ENCODE measurements at regions not wholly inside any gene's neighbourhood (a gene's known extent, or its start where the extent isn't known, plus 50 kb on each side); places are given as distances from the start of the nearest gene placed in this dataset.

DNA sequence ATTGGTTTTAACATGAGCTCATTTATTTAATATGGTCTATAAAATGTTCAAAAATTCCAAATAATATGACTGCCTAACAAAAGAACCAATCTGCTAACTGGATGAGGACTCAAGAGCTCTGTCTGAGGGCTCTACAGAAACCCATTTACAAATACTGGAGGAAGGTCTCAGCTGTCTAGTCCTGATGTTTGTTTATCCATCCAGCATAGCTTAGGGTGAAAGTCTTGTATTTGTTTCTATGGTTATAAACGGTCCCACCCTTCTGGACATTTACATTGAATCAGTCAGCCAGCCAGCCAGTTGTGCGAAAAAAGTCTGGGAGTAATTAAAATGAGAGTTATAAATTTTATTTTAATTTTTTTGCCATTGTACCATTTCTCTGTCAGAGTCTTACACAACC lies 220.7 kb downstream of the BMP4 start:
- no peak overlapping the region for H3K27ac ChIP-seq
- no peak overlapping the region for H3K4me3 ChIP-seq
- H3K27me3 ChIP-seq (ENCODE audit: insufficient read depth, low read depth), result no peaks in the 10 kb centered on the region
- H3F3A ChIP-seq (ENCODE audit: insufficient read depth, low read depth), result no peaks in the 10 kb centered on the region
- no peaks in the 10 kb centered on the region for H4K20me1 ChIP-seq (ENCODE audit: insufficient read depth)
- intact Hi-C loops (cut with micrococcal nuclease; ENCODE audit: unreplicated experiment), result no loop called here
- H3K79me2 ChIP-seq (ENCODE audit: low read depth), result no peaks in the 10 kb centered on the region
- ChIA-PET POLR2A (ENCODE audit: unreplicated experiment) (no interaction called here), CTCF (no interaction called here)
- H3K36me3 ChIP-seq (ENCODE audit: low read depth), result no peaks in the 10 kb centered on the region
- no peak for DNase-seq
- H3K4me1 ChIP-seq (replicated peaks; ENCODE audit: insufficient read depth), result no peaks in the 10 kb centered on the region
- no peaks in the 10 kb centered on the region for H3K9me2 ChIP-seq (ENCODE audit: insufficient read depth)
- no TSS peak for BruUV-seq (replicated peaks)
- TF ChIP-seq EZH2 (IDR thresholded peaks at IDR 0.05; ENCODE audit: low read depth), result no peak
- TF ChIP-seq, protein P1, sequence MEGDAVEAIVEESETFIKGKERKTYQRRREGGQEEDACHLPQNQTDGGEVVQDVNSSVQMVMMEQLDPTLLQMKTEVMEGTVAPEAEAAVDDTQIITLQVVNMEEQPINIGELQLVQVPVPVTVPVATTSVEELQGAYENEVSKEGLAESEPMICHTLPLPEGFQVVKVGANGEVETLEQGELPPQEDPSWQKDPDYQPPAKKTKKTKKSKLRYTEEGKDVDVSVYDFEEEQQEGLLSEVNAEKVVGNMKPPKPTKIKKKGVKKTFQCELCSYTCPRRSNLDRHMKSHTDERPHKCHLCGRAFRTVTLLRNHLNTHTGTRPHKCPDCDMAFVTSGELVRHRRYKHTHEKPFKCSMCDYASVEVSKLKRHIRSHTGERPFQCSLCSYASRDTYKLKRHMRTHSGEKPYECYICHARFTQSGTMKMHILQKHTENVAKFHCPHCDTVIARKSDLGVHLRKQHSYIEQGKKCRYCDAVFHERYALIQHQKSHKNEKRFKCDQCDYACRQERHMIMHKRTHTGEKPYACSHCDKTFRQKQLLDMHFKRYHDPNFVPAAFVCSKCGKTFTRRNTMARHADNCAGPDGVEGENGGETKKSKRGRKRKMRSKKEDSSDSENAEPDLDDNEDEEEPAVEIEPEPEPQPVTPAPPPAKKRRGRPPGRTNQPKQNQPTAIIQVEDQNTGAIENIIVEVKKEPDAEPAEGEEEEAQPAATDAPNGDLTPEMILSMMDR (conservative IDR thresholded peaks at IDR 0.05), result no peak
- H3K9me3 ChIP-seq (ENCODE audit: insufficient read depth, low read depth), result no peaks in the 10 kb centered on the region
- no peak overlapping the region for H3K4me2 ChIP-seq
- H2AFZ ChIP-seq, result no peak overlapping the region

DNA sequence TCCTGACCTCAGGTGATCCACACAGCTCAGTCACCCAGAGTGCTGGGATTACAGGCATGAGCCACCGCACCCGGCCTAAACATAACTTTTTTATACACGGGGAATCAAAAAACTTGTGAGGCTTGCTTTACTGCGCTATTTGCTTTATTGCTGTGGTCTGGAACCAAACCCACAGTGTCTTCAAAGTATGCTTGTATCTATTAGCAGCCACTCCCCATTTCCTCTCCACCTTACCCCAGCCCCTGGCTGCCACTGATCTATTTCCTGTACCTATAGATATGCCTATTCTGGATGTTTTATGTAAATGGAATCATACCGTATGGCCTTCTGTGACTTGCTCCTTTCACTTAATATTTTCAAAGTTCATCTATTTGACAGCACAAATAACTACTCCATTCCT lies 233.4 kb downstream of the BMP4 start:
- no TSS peak for BruUV-seq (replicated peaks)
- TF ChIP-seq, protein P1 (conservative IDR thresholded peaks at IDR 0.05), result no peak
- no peak for TF ChIP-seq EZH2 (IDR thresholded peaks at IDR 0.05; ENCODE audit: low read depth)
- no peaks in the 10 kb centered on the region for H3K4me1 ChIP-seq (replicated peaks; ENCODE audit: insufficient read depth)
- H3K36me3 ChIP-seq (ENCODE audit: low read depth), result no peaks in the 10 kb centered on the region
- H3K4me2 ChIP-seq, result no peak overlapping the region
- H3K27me3 ChIP-seq (ENCODE audit: insufficient read depth, low read depth), result no peaks in the 10 kb centered on the region
- H4K20me1 ChIP-seq (ENCODE audit: insufficient read depth), result no peaks in the 10 kb centered on the region
- H3K27ac ChIP-seq, result no peak overlapping the region
- no peaks in the 10 kb centered on the region for H3K9me3 ChIP-seq (ENCODE audit: insufficient read depth, low read depth)
- ChIA-PET CTCF (no interaction called here), POLR2A (ENCODE audit: unreplicated experiment) (no interaction called here)
- no peak overlapping the region for H2AFZ ChIP-seq
- H3F3A ChIP-seq (ENCODE audit: insufficient read depth, low read depth), result no peaks in the 10 kb centered on the region
- no peak overlapping the region for H3K4me3 ChIP-seq
- DNase-seq, result no peak
- intact Hi-C loops (cut with micrococcal nuclease; ENCODE audit: unreplicated experiment), result no loop called here
- no peaks in the 10 kb centered on the region for H3K9me2 ChIP-seq (ENCODE audit: insufficient read depth)
- H3K79me2 ChIP-seq (ENCODE audit: low read depth), result no peaks in the 10 kb centered on the region

DNA sequence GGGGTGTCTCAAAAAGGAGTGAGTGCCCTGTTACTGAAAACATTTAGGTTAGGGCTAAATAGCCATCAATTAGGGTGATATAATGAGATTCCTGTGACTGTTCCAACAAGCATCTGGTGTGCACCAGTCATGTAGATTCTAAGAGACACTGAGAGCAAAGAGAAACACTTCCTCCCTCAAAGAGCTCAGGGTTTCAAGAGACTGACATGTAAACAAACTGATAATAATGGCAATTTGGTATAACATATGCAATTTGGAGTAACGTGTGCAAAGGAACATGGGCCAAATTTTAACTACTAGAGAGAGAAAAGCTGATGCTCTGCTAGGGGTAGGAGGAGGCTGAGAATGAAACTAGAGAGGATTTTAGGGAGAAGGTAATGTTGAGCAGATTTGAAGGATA lies 237.1 kb downstream of the BMP4 start:
- Histone ChIP-seq H3K4me3 (no peak overlapping the region), H2AFZ (no peak overlapping the region), H3K4me2 (no peak overlapping the region), H3K79me2 (ENCODE audit: low read depth) (no peaks in the 10 kb centered on the region), H3K27ac (no peak overlapping the region), H3K36me3 (ENCODE audit: low read depth) (no peaks in the 10 kb centered on the region), H3F3A (ENCODE audit: insufficient read depth, low read depth) (no peaks in the 10 kb centered on the region), H3K9me2 (ENCODE audit: insufficient read depth) (no peaks in the 10 kb centered on the region), H3K9me3 (ENCODE audit: insufficient read depth, low read depth) (no peaks in the 10 kb centered on the region), H4K20me1 (ENCODE audit: insufficient read depth) (no peaks in the 10 kb centered on the region), H3K27me3 (ENCODE audit: insufficient read depth, low read depth) (no peaks in the 10 kb centered on the region), H3K4me1 (replicated peaks; ENCODE audit: insufficient read depth) (peaks cover 9% of the 10 kb centered on the region)
- no peak for TF ChIP-seq EZH2 (IDR thresholded peaks at IDR 0.05; ENCODE audit: low read depth)
- TF ChIP-seq, protein P1 (conservative IDR thresholded peaks at IDR 0.05), result no peak
- no peak for DNase-seq
- intact Hi-C loops (cut with micrococcal nuclease; ENCODE audit: unreplicated experiment), result loop anchor here (5.0 to 10.0 kb wide), 3 partner anchors 128 to 385 kb away; no protein-coding TSS in a partner anchor
- ChIA-PET CTCF (no interaction called here), POLR2A (ENCODE audit: unreplicated experiment) (no interaction called here)
- no TSS peak for BruUV-seq (replicated peaks)
